GM18505 (cell line): ENCODE measurements at regions not wholly inside any gene's neighbourhood (a gene's known extent, or its start where the extent isn't known, plus 50 kb on each side); places are given as distances from the start of the nearest gene placed in this dataset.
"Not testable (repeated sequence)": the region's sequence is repeated elsewhere in the genome, so short reads cannot be mapped to it uniquely, and the experiment has no call there.

Source experiments
- ATAC-seq: cut with Tn5 transposase; IDR thresholded peaks from one replicate; pipeline ENCODE4 v1.9.1; 2021; ENCODE audit not compliant: unreplicated experiment
- POLR2A ChIP-seq: IDR thresholded peaks from 4 replicates; pipeline ENCODE4 v1.6.1; 2011; ENCODE audit warnings: borderline replicate concordance; ENCODE audit not compliant: insufficient read depth, insufficient read length; ENCODE audit errors: extremely low read depth

- ATAC-seq: no peak
These were observed 554.8 kb upstream of the CCNG1 start for GRCh38 chr5:162882629-162883028.

GRCh38 chr5:162886717-162887116, 550.7 kb upstream of the CCNG1 start:
- TF ChIP-seq POLR2A: no peak
- ATAC-seq: no peak

More at GRCh38 chr5:162882629-162883028, 554.8 kb upstream of the CCNG1 start:
- TF ChIP-seq POLR2A: no peak

DNA sequence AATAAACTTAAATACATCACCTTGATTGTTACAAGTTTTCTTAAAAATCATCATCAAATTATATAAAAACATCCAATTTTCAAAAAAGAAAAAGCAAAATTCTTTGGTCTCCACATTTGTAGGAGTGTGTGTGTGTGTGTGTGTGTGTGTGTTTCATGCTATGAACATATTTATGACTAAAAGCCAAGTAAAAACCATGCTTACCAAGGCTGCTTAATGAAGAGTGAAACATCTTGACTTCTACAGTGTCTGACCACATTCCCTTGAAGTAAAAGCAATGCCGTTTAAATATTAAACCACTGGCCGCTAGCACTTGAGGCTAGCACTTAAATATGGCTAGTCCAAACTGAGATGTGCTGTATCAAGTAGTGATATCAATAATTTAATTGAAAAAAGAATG, 549.1 kb upstream of the CCNG1 start:
- TF ChIP-seq POLR2A: no peak
- no peak for ATAC-seq

DNA sequence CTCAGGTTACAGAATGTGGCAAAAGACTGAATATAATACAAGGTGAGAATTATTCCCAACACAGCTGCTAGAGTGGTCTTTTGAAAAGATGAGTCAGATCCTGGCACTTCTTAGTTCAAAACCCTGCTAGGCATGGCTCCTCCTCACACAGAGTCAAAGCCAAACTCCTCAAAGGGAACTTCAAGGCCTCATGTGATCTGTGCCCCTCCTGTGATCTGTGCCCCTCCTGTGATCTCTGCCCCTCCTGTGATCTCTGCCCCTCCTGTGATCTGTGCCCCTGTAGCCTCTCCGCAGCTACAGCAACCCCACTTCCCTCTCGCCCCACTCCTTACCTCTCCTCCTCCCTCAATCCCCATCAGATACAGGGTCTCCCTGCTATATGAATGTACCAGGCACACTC, 525.5 kb upstream of the CCNG1 start:
- TF ChIP-seq POLR2A: no peak
- ATAC-seq: no peak

GRCh38 chr5:162916368-162916767, 521.0 kb upstream of the CCNG1 start:
- no peak for TF ChIP-seq POLR2A
- no peak for ATAC-seq

- TF ChIP-seq POLR2A: no peak
- no peak for ATAC-seq
These were observed 508.3 kb upstream of the CCNG1 start for GRCh38 chr5:162929104-162929503.

DNA sequence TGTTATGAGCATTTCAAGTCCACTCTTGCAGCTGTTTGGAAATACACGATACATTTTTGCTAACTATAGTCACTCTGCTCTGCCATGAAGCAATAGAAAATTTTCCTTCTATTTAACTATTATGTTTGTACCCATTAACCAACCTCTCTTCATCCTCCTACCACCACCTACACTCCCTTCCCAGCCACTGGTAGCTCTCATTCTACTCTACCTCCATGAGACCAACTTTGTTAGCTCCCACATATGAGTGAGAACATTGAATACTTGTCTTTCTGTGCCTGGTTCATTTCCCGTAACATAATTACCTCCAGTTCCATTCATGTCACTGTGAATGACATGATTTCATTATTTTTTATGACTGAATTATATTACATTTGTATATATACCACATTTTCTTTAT, 505.9 kb upstream of the CCNG1 start:
- ATAC-seq: no peak
- TF ChIP-seq POLR2A: no peak

GRCh38 chr5:162939991-162940390, 497.4 kb upstream of the CCNG1 start:
- no peak for TF ChIP-seq POLR2A
- no peak for ATAC-seq

DNA sequence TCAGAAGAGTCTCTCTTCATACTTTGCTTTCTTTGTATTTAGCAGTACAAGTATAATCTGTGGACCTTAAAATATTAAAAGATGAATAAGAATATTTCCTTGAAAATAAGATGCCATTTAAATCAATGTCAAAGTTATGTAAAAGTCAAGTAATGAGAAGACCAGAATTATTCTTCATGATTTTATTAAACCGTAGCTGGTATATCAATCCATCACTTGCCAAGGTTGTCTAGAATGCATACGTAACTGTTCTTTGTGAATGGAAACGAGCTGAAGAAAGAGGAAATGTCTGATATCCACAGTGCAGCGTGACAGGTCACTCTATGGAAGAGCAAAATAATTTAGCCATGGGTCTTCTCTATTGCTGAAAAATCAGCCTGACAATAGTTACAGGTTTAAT, 488.7 kb upstream of the CCNG1 start:
- ATAC-seq: no peak
- no peak for TF ChIP-seq POLR2A

DNA sequence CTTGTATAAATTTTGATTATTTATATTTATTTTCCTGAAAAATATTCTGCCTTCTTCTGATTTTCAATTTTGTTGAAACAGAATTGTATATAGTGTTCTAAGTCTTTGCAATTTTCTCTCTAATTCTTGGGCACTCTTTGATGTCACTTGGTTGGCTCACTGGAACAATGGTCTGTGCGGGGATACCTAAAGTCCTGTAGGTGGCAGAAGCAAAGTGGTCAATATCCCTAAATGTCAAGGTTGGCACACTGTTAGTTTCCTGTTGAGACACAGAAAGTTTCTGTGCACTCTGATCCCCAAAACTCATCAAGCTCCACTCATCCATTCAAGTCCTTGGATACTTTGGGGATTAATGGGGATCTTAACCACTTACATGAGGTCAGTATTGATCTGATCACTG, 480.8 kb upstream of the CCNG1 start:
- ATAC-seq: no peak
- TF ChIP-seq POLR2A: no peak

- not testable (repeated sequence) for ATAC-seq
These were observed 473.3 kb upstream of the CCNG1 start for GRCh38 chr5:162964144-162964543.

GRCh38 chr5:162990063-162990462, 447.3 kb upstream of the CCNG1 start:
- ATAC-seq: no peak
- TF ChIP-seq POLR2A: no peak

DNA sequence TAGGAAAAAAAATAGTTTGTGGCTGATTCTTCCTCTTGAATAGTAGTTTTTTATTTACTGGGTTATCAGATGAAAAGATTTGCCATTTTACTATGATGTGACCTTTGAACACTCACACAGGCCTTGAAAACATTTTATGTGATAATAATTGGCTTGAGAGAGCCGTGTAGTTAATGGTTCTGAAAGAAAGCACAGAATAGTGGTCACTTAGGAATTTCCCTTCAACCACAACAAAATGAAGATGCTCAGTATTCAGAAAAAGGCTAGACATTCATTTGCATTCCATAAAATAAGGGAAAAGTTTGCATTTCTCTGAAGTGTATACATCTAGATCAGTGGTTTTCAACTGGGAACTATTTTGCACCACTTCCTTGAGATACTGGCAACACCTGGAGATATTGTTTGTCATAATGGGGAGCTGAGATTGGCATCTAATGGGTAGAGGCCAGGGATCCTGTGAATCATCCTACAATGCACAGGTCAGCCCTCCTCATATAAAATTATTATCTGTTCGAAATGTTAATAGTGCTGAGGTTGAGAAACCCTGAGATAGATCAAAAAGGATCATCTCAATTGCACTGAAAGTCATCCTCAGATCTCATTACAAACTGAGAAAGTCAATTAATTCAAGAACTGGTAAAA, 446.4 kb upstream of the CCNG1 start:
- no peak for TF ChIP-seq POLR2A
- peak; percentile 82 for ATAC-seq

GRCh38 chr5:162995568-162995967, 441.8 kb upstream of the CCNG1 start:
- ATAC-seq: no peak
- TF ChIP-seq POLR2A: no peak

DNA sequence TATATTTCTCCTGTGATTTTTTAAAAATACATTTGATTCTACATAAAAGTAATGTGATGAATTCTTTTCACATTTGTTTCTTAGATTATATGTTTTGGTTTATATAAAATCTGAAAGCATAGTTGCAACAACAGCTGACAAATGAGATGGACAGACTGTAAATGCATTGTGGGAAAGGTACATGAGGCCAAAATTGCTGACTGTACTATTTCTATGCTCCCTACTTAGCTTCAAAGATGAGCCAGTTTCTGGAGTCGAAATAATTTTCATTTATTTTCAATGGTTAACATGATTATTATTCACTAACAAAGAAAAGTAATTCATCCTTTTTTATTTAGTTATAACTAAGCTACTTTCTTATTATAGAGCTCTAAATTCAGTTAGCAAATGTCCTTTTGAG, 441.3 kb upstream of the CCNG1 start:
- ATAC-seq: no peak

More for the DNA sequence above, 441.3 kb upstream of the CCNG1 start:
- TF ChIP-seq POLR2A: no peak
